Lower leg skin (tissue), 4 donors: ENCODE measurements at regions not wholly inside any gene's neighbourhood (a gene's known extent, or its start where the extent isn't known, plus 50 kb on each side); places are given as distances from the start of the nearest gene placed in this dataset.

Experiments
- DNase-seq, 2 donors: peaks; one replicate each; pipeline ENCODE4 v3.0.0-alpha.2; 2019; ENCODE audit warnings: low spot score in 2 of 2
- H3K4me3 ChIP-seq: fragments of 200-600 bp; sonication (generic); 2 replicates; pipeline ENCODE4 v1.5.1; 2017; ENCODE audit warnings: mild to moderate bottlenecking, low read depth; ENCODE audit not compliant: poor library complexity, severe bottlenecking
- POLR2A ChIP-seq, 2 donors: fragments of 450-650 bp; IDR thresholded peaks; one replicate each; pipeline ENCODE4 v1.6.1; 2016 to 2017; ENCODE audit warnings: antibody characterized with exemption in 2 of 2, mild to moderate bottlenecking in 1 of 2, moderate library complexity in 1 of 2
- WGBS, 2 donors: methylation state at CpG; one replicate each; pipeline ENCODE4 v1.1.5; 2018; 5-methylcytosine and 5-hydroxymethylcytosine counted together
- intact Hi-C: fragments of 100-400 bp; cut with DNase I; formaldehyde crosslinking; loops from one replicate; pipeline ENCODE4 v1.15.0; 2023; ENCODE audit warnings: low total_unique reads
- TF ChIP-seq, protein P1 (sequence below), 3 donors: fragments of 450-650 bp; IDR thresholded peaks; one replicate each; pipeline ENCODE4 v1.5.1; 2016; ENCODE audit warnings: antibody characterized with exemption in 3 of 3, mild to moderate bottlenecking in 3 of 3, moderate library complexity in 2 of 3

GRCh38 chr3:127141921-127142730, 50.8 kb upstream of the PRR23E start:
- peak in 1 of 2 donors; percentile 70 for DNase-seq

More at GRCh38 chr3:127141921-127142730, 50.8 kb upstream of the PRR23E start:
- 63 to 64% methylated on average over 14 to 16 of the region's 19 CpGs for WGBS, 2 donors
- intact Hi-C loops = no loop called here
- TF ChIP-seq, protein P1, sequence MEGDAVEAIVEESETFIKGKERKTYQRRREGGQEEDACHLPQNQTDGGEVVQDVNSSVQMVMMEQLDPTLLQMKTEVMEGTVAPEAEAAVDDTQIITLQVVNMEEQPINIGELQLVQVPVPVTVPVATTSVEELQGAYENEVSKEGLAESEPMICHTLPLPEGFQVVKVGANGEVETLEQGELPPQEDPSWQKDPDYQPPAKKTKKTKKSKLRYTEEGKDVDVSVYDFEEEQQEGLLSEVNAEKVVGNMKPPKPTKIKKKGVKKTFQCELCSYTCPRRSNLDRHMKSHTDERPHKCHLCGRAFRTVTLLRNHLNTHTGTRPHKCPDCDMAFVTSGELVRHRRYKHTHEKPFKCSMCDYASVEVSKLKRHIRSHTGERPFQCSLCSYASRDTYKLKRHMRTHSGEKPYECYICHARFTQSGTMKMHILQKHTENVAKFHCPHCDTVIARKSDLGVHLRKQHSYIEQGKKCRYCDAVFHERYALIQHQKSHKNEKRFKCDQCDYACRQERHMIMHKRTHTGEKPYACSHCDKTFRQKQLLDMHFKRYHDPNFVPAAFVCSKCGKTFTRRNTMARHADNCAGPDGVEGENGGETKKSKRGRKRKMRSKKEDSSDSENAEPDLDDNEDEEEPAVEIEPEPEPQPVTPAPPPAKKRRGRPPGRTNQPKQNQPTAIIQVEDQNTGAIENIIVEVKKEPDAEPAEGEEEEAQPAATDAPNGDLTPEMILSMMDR (IDR thresholded peaks at IDR 0.05) = no peak
- no peak for TF ChIP-seq POLR2A (IDR thresholded peaks at IDR 0.05)
- no peak overlapping the region for H3K4me3 ChIP-seq
